Progenitor cell of endocrine pancreas (in vitro differentiated cells): ENCODE measurements at regions not wholly inside any gene's neighbourhood (a gene's known extent, or its start where the extent isn't known, plus 50 kb on each side); places are given as distances from the start of the nearest gene placed in this dataset.

Experiments used
- DNase-seq: peaks from one replicate; pipeline ENCODE4 v3.0.0; 2021; ENCODE audit warnings: low spot score; ENCODE audit not compliant: unreplicated experiment
- H3K27ac Mint-ChIP-seq: 2 replicates; pipeline ENCODE4 v1.8.0; 2021; ENCODE audit warnings: mild to moderate bottlenecking, moderate library complexity, mixed read lengths
- H3K27me3 Mint-ChIP-seq: 2 replicates; pipeline ENCODE4 v1.8.0; 2021; ENCODE audit warnings: mixed read lengths
- H3K36me3 Mint-ChIP-seq: 2 replicates; pipeline ENCODE4 v1.8.0; 2022; ENCODE audit warnings: mixed read lengths; ENCODE audit not compliant: insufficient read depth
- H3K4me1 Mint-ChIP-seq: 2 replicates; pipeline ENCODE4 v1.8.0; 2021; ENCODE audit warnings: low read depth, mixed read lengths
- H3K4me3 Mint-ChIP-seq: 2 replicates; pipeline ENCODE4 v1.8.0; 2021; ENCODE audit warnings: low read depth, mild to moderate bottlenecking, moderate library complexity, mixed read lengths
- H3K9me3 Mint-ChIP-seq: 2 replicates; pipeline ENCODE4 v1.8.0; 2021; ENCODE audit warnings: low read depth, mixed read lengths
- CTCF ChIP-seq: fragments of 200-600 bp; sonication (generic); IDR thresholded peaks from one replicate; pipeline ENCODE4 v1.5.0; 2021; ENCODE audit warnings: antibody characterized with exemption, mild to moderate bottlenecking; ENCODE audit not compliant: unreplicated experiment

GRCh38 chr22:49016909-49017481, 810.7 kb downstream of the BRD1 start:
- TF ChIP-seq CTCF, result no peak
- H3K36me3 Mint-ChIP-seq, result no peaks in the 10 kb centered on the region
- H3K4me1 Mint-ChIP-seq, result peaks cover 4% of the 10 kb centered on the region
- no peak overlapping the region for H3K4me3 Mint-ChIP-seq
- no peak for DNase-seq
- no peaks in the 10 kb centered on the region for H3K9me3 Mint-ChIP-seq
- H3K27me3 Mint-ChIP-seq, result peaks cover 15% of the 10 kb centered on the region
- no peak overlapping the region for H3K27ac Mint-ChIP-seq

GRCh38 chr22:49015993-49016908, 811.4 kb downstream of the BRD1 start:
- Mint-ChIP-seq H3K36me3 (no peaks in the 10 kb centered on the region), H3K4me1 (peaks cover 4% of the 10 kb centered on the region), H3K4me3 (no peak overlapping the region), H3K27me3 (peaks cover 18% of the 10 kb centered on the region), H3K9me3 (no peaks in the 10 kb centered on the region), H3K27ac (no peak overlapping the region)
- no peak for DNase-seq
- no peak for TF ChIP-seq CTCF

GRCh38 chr22:49015459-49015858, 812.2 kb downstream of the BRD1 start:
- no peak overlapping the region for H3K27ac Mint-ChIP-seq
- no peak overlapping the region for H3K4me3 Mint-ChIP-seq
- TF ChIP-seq CTCF, result no peak
- H3K36me3 Mint-ChIP-seq, result no peaks in the 10 kb centered on the region
- DNase-seq, result no peak
- peaks cover 18% of the 10 kb centered on the region for H3K27me3 Mint-ChIP-seq
- no peaks in the 10 kb centered on the region for H3K9me3 Mint-ChIP-seq
- H3K4me1 Mint-ChIP-seq, result peaks cover 4% of the 10 kb centered on the region

- no peak for TF ChIP-seq CTCF
- peaks cover 4% of the 10 kb centered on the region for H3K4me1 Mint-ChIP-seq
- H3K4me3 Mint-ChIP-seq, result no peak overlapping the region
- peaks cover 25% of the 10 kb centered on the region for H3K27me3 Mint-ChIP-seq
- H3K36me3 Mint-ChIP-seq, result no peaks in the 10 kb centered on the region
- DNase-seq, result no peak
- no peak overlapping the region for H3K27ac Mint-ChIP-seq
- H3K9me3 Mint-ChIP-seq, result no peaks in the 10 kb centered on the region
Observed at GRCh38 chr22:49014227-49015201, 813.2 kb downstream of the BRD1 start.

DNA sequence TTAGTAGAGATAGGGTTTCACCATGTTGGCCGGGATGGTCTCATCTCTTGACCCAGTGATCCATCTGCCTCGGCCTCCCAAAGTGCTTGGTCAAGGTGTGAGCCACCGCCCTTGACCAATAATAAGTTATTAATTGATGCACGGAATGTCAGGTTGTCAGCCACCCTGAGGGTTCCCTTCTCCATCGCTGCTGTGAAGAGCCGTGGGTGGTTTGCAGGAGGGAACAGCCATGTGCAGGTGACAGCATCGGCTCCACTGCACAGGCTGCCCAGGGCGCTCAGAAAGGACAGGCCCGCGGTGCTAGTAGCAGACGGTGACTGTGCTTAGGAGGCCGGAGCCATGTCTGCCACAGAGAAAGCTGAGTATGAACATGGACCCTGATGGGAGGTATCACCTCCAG, 814.0 kb downstream of the BRD1 start:
- no peak for TF ChIP-seq CTCF

More for the DNA sequence above, 814.0 kb downstream of the BRD1 start:
- DNase-seq, result no peak
- Mint-ChIP-seq H3K36me3 (no peaks in the 10 kb centered on the region), H3K4me1 (peaks cover 4% of the 10 kb centered on the region), H3K27me3 (peaks cover 22% of the 10 kb centered on the region), H3K4me3 (no peak overlapping the region), H3K27ac (no peak overlapping the region), H3K9me3 (no peaks in the 10 kb centered on the region)
